HG03354 (cell line): ENCODE measurements at regions not wholly inside any gene's neighbourhood (a gene's known extent, or its start where the extent isn't known, plus 50 kb on each side); places are given as distances from the start of the nearest gene placed in this dataset.

Experiments used
- ATAC-seq: cut with Tn5 transposase; IDR thresholded peaks from one replicate; pipeline ENCODE4 v1.9.1; 2021; ENCODE audit warnings: mild to moderate bottlenecking; ENCODE audit not compliant: unreplicated experiment, poor library complexity, severe bottlenecking

GRCh38 chr4:153074936-153075630 is 129.2 kb upstream of the TRIM2 start:
- no peak for ATAC-seq

DNA sequence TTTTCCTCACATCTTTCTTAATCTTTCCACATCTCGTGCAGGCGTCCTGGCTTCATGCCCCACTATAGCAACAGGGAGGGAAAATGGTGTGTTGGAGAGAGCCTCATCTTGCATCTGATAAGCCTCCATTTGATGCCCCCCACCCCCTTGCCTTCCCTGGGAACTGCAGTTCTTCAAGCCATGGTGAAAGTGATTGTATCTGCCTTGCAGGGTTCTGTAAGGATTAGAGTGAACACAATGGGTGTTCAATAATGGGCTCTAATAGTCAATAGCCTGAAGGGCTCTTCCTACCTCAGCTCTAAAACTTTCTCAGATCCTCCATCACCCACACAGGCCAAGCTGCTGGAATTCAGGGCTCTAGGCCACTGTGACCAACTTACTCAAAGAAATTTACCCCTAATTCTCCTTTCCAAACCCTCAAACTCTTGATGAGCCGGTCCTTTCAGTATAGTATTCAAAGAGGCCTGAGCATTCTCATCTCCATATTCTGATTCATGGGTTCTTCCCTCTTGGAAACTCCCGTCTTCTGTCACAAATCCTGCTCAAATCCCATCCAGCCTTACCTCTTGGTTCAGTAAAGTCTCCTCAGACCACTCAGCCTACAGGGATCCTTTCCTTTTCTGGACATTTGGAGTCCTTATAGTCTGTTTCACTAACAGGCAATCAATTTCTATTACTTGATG is 128.3 kb upstream of the TRIM2 start:
- ATAC-seq: no peak

DNA sequence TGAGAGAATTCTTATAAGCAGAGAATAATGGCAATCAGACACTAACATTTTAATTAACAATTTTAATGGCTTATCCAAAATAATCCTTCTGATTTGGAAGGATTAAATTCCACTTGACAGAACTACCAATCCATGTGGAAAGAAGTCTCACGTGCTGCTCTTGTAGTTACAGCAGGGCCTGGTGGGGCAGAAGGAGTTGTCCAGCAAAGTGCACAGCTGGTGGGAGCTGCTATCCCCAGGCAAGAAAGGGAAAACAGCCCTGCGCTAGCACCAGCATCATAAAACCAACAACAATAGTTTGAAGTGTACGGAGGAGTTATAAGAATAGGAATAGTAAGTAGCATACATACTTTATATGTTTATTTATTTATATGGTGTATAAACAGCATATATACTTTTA is 127.4 kb upstream of the TRIM2 start:
- no peak for ATAC-seq

DNA sequence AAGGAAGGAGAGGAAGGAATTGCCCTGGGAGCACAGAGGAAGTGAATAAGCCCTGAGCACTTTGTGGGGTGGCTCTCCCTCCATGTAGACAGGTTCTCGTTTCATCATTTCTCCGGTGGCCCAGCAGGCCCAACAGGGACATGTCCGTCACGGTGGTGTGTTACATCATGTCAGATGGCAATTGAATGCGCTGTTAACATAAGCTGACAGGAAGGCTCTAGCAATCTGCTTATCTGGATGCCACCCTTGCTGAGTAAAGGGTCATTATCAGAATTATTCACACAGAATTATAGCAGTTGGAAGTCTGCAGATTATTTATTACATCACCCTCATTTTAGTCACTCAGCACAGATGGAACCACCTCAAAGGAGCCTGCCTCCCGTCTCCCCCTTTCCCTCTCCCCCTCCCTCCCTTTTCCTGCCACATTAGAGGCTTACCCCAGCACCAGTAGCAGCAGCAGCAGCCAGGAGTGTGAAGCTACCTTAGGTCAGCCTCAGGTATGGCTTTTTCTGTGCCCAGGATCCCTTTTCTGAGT is 124.3 kb upstream of the TRIM2 start:
- ATAC-seq: no peak

DNA sequence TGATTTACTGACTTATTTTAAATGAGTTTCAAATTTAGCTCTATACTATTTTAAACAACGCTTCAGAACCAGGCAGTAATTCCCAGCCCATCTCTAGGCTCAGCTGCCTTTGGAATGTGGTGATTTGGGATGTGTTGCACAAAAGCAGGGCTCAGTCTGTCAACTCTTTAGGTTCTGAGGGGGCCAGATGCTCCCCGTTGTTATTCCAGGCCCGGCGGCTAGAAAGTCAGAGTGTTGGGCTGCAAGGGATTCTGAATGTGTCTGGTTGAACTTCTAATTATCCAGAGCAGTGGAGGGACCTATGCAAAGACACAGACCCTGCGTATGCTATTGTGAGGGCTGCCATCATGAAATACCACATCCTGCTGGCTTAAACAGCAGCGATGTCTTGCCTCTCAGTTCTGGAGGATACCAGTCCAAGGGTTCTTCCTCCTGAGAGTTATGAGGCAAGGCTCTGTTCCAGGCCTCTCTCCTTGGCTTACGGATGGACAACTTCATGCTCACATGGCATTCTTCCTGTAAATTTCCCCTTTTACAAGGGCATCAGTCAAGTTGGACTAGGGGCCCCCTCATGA is 123.2 kb upstream of the TRIM2 start:
- ATAC-seq: no peak

DNA sequence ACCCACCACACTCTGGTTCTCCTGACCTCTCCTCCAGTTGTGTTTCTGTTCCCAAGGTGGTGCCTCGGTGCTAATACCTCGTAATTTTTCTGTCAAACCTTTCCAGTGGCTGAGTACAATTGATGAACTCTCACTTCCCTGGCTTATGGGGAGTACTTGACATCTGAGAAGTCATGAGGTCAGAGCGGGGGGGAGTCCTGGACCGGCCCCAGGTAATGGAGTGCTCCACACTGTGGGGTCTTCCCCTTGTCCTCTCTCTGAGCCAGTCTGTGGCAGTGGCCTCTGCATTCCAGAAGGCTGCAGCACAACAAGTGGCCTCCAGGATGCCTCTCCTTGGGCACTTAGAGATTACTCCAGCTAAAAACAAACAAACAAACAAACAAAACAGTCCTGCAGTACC is 122.5 kb upstream of the TRIM2 start:
- ATAC-seq: no peak

GRCh38 chr4:153082322-153083301 is 121.6 kb upstream of the TRIM2 start:
- ATAC-seq: no peak

DNA sequence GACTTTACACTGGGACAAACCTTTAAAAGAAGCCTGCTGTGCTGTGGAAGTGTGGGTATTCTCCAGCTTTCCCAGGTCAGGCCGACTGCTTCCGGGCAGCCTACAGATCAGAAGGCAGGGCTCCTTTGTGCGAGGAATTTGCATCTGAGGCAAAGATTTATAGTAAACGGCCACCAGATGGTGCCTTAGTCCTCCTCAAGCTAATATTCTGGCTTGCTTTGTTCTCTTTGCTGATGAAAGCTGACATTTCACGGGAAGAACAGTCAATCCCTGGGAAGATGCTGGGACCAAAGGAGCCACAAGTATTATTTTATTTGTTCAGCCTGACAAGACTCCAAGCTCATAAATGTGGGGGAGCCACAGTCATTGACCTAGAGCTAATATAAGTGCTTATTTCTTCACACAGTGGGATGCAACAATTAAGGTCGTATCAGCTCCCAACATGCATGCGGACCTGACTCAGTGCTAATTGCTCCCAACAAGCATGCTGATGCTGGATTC is 120.7 kb upstream of the TRIM2 start:
- peak; percentile 82 for ATAC-seq

DNA sequence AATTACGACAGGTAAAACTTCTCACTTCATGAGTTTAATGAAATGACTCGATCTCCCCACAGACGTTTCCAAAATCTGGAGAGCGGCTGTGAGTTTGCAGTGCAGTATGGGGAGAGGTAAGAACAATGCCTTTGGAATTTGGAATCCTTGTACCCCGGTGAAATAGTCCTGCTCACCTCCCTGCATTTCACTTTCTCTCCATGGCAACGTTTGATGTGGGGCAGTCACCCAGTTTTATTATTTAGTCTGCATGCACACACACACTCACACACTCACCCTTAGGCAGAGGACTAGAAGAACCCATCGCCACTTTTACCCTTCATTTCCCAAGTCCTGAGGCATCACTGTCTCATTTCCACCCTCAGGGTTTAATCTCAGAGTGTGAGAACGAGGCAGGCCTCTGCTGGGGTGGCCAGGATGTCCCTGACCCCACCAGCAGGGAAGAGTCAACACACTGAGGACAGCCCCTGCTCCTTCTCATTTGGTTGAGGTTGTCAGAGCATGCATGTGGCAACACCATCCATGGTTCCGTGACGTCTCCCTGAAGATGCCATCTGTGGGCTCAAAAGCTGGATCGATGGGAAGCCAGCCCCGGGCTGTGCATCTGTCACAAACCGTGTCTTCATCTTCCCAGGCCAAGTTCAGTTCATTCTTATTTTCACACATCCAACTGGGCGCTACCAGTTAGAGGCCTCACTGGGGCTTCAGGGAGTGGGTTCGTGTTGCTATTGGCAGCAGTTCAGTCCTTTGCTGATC is 119.8 kb upstream of the TRIM2 start:
- ATAC-seq: no peak

DNA sequence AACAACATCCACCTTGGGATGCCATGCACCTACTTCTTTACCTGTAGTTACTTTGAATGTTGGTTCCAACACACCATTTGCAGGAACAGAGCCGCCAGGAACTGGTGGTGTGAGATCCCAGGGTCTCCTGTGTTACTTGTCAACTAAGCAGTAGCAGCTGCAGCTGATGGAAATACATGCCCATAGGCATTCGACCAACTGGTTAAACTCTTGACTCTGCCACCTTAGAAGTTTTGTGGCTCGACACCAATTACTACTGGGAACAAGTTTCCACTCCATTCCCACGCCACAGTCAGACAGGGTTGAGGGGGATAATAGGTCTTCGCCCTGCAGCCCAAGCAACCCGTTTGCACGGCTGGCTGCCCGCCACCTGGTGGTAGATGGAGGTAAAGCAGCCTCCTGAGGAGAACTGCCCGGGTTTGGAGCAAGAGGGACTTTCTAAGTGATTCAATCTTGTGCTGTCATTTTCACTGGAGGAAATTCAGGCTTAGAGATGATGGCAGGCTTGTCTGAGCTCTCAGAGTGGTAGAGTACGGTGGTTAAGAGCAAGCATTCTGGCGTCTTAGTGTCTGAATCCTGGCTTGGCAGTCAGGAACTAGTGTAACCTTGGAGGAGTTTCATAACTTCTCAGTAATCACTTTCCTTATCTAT is 119.1 kb upstream of the TRIM2 start:
- peak; percentile 68 for ATAC-seq

DNA sequence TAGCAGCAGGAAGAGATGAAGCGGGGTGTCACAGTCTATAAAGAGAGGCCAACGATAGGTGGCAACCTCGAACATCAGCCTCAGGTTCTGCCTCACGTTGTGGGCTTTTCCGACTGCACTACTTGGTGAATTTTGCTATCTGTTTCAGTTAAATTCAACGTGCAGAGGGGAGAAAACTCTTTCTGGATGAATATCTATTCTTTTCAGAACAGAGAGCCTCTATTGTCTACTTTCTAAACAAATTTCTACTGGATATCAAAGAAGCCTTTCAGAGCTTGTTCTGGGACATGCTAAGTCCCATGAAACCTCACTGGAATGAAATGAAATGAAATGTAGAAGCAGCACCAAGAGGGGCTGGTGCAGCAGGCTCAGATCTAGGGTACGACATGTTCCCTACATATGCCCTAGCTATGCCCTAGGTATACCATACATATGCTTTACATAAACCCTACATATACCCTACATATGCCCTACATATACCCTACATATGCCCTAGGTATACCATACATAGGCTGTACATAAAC is 116.5 kb upstream of the TRIM2 start:
- ATAC-seq: no peak

- no peak for ATAC-seq
Measured at GRCh38 chr4:153089742-153090141, 114.5 kb upstream of the TRIM2 start.

DNA sequence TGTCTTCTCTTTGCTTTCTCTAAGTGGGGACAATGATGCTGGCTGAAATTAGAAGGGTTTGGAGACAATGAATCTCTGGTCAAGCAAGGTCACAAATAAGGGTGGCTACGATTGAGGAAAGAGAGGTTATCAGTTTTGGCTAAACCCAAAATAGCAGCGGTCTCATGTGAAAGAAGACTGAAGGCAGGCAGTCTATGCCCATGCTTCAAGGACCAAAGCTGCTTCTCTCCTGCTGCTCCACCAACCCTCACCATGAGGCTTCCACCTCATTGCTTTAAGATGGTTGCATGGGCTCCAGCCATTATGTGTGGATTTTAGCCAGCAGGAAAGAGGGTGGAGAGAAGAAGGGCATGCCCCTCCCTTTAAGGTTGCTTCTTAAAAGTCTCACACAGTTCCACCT is 114.1 kb upstream of the TRIM2 start:
- ATAC-seq: no peak

DNA sequence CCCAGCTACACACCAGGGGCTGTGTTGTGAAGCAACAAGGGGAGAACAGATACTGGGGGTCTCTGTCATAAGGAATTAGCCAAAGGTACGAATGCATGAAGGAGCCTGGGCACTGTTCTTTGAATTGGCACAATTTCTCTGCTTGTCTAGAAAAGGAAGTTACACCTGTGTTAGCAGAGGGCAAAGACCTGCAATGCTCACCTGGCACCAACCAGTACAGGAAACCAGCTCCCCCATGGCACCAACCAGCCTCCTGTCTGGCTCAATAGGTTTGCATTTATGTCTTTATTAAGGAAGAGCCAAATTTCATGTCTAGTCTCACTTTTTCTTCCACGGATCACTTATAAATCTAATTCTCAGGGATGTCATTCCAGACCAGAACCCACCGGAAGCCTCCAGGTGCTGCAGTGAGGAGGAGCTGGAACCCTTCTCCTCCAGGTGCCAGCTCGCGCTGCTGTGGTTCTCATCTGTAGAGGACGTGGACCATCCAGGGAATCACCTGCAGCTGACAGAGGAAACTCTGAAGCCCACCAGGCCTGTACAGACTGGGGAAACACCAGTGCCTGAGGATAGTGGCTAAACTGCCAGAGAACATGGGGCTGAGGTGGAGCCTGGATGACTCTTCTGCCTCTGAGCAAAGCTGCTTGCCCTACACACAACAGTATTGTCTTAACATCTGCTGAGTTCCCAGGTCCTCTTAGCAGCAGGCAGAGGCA is 113.4 kb upstream of the TRIM2 start:
- no peak for ATAC-seq

DNA sequence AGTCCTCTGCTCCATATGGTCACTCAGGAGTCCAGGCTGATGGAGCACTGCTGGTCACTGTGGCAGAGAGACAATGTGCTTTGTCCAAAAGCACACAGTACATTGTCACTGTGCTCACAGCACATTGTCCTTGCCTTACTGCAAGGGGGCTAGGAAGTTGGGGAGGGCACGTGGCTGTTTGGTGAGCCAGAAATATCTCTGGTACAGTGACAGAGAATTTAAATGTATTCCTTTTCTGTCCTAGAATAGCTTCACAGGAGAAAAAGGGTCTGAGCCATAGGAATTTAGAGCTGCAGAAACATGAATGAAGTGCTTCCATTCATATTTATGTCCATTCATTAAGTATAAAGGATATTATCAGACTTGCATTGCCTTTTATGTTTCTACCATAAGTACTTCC is 110.8 kb upstream of the TRIM2 start:
- no peak for ATAC-seq

GRCh38 chr4:153093802-153094201 is 110.4 kb upstream of the TRIM2 start:
- no peak for ATAC-seq

- no peak for ATAC-seq
Measured at GRCh38 chr4:153094435-153094834, 109.8 kb upstream of the TRIM2 start.
